H9 (cell line): ENCODE measurements at regions not wholly inside any gene's neighbourhood (a gene's known extent, or its start where the extent isn't known, plus 50 kb on each side); places are given as distances from the start of the nearest gene placed in this dataset.

Experiments used
- DNase-seq: peaks from one replicate; pipeline ENCODE4 v3.0.0-alpha.2; 2017
- H2AFZ ChIP-seq: one replicate; pipeline ENCODE4 v1.6.1; 2013; ENCODE audit warnings: mild to moderate bottlenecking, low read length, control low read depth, moderate library complexity
- H2AK5ac ChIP-seq: 2 replicates; pipeline ENCODE4 v1.6.1; 2013; ENCODE audit warnings: low read length, control low read depth, mixed read lengths; ENCODE audit not compliant: insufficient read length
- H2BK120ac ChIP-seq: one replicate; pipeline ENCODE4 v1.6.1; 2013; ENCODE audit warnings: low read depth, mild to moderate bottlenecking, low read length, control low read depth, inconsistent platforms; ENCODE audit not compliant: poor library complexity, severe bottlenecking
- H2BK12ac ChIP-seq: 2 replicates; pipeline ENCODE4 v1.6.1; 2013; ENCODE audit warnings: low read length, control low read depth, mixed read lengths, low read depth; ENCODE audit not compliant: insufficient read length
- H2BK15ac ChIP-seq: 2 replicates; pipeline ENCODE4 v1.6.1; 2013; ENCODE audit warnings: low read depth, low read length, control low read depth
- H2BK20ac ChIP-seq: one replicate; pipeline ENCODE4 v1.6.1; 2013; ENCODE audit warnings: low read depth, mild to moderate bottlenecking, low read length, control low read depth, inconsistent platforms; ENCODE audit not compliant: poor library complexity, severe bottlenecking
- H2BK5ac ChIP-seq: 2 replicates; pipeline ENCODE4 v1.6.1; 2013; ENCODE audit warnings: low read length, control low read depth, mixed read lengths; ENCODE audit not compliant: insufficient read length
- H3K14ac ChIP-seq: 2 replicates; pipeline ENCODE4 v1.6.1; 2013; ENCODE audit warnings: low read length, control low read depth; ENCODE audit not compliant: insufficient read depth
- H3K18ac ChIP-seq: 2 replicates; pipeline ENCODE4 v1.6.1; 2013; ENCODE audit warnings: low read depth, mild to moderate bottlenecking, mixed read lengths, low read length, control low read depth; ENCODE audit not compliant: insufficient read length
- H3K23ac ChIP-seq: 2 replicates; pipeline ENCODE4 v1.6.1; 2013; ENCODE audit warnings: low read length, control low read depth, mixed read lengths, low read depth; ENCODE audit not compliant: insufficient read length
- H3K23me2 ChIP-seq: 2 replicates; pipeline ENCODE4 v1.6.1; 2013; ENCODE audit warnings: low read depth, mild to moderate bottlenecking, mixed read lengths, low read length, control low read depth; ENCODE audit not compliant: insufficient read length, poor library complexity, severe bottlenecking
- H3K27ac ChIP-seq: 2 replicates; pipeline ENCODE4 v1.5.1; 2013; ENCODE audit warnings: low read length, control low read depth, mixed read lengths, low read depth; ENCODE audit not compliant: insufficient read length
- H3K27me3 ChIP-seq: 2 replicates; pipeline ENCODE4 v1.6.1; 2013; ENCODE audit warnings: low read length, control low read depth, inconsistent platforms; ENCODE audit not compliant: insufficient read depth
- H3K4ac ChIP-seq: 2 replicates; pipeline ENCODE4 v1.6.1; 2013; ENCODE audit warnings: low read depth, mild to moderate bottlenecking, control low read depth, inconsistent platforms, low read length, moderate library complexity
- H3K4me1 ChIP-seq: 2 replicates; pipeline ENCODE4 v1.6.1; 2013; ENCODE audit warnings: low read length, control low read depth, inconsistent platforms; ENCODE audit not compliant: insufficient read depth
- H3K4me2 ChIP-seq: 2 replicates; pipeline ENCODE4 v1.6.1; 2013; ENCODE audit warnings: low read length, control low read depth, mixed read lengths; ENCODE audit not compliant: insufficient read length, insufficient read depth
- H3K56ac ChIP-seq: 2 replicates; pipeline ENCODE4 v1.6.1; 2013; ENCODE audit warnings: low read depth, mild to moderate bottlenecking, mixed read lengths, low read length, control low read depth; ENCODE audit not compliant: insufficient read length
- H3K79me1 ChIP-seq: 2 replicates; pipeline ENCODE4 v1.6.1; 2013; ENCODE audit warnings: low read depth, mild to moderate bottlenecking, moderate library complexity, low read length, control low read depth, inconsistent platforms; ENCODE audit not compliant: insufficient read depth, poor library complexity, severe bottlenecking
- H3K79me2 ChIP-seq: 2 replicates; pipeline ENCODE4 v1.6.1; 2013; ENCODE audit warnings: low read length, control low read depth, inconsistent platforms; ENCODE audit not compliant: insufficient read depth
- H3K9ac ChIP-seq: 2 replicates; pipeline ENCODE4 v1.6.1; 2013; ENCODE audit warnings: low read length, control low read depth, mixed read lengths; ENCODE audit not compliant: insufficient read length; ENCODE audit errors: extremely low read depth
- H3K9me3 ChIP-seq: one replicate; pipeline ENCODE4 v1.6.1; 2013; ENCODE audit warnings: low read depth, low read length, inconsistent platforms; ENCODE audit not compliant: control insufficient read depth
- H3T11ph ChIP-seq: one replicate; pipeline ENCODE4 v1.6.1; 2013; ENCODE audit warnings: mild to moderate bottlenecking, low read length, control low read depth, inconsistent platforms
- H4K20me1 ChIP-seq: one replicate; pipeline ENCODE4 v1.6.1; 2013; ENCODE audit not compliant: control insufficient read depth, insufficient read length, insufficient read depth
- H4K5ac ChIP-seq: 2 replicates; pipeline ENCODE4 v1.6.1; 2013; ENCODE audit warnings: low read depth, mild to moderate bottlenecking, mixed read lengths, low read length, control low read depth; ENCODE audit not compliant: insufficient read length
- H4K8ac ChIP-seq: replicated peaks from 2 replicates; pipeline ENCODE4 v1.6.1; 2013; ENCODE audit warnings: low read length, control low read depth, mixed read lengths, low read depth; ENCODE audit not compliant: insufficient read length
- H4K91ac ChIP-seq: 2 replicates; pipeline ENCODE4 v1.6.1; 2013; ENCODE audit warnings: low read depth, mild to moderate bottlenecking, moderate library complexity, mixed read lengths, low read length, control low read depth; ENCODE audit not compliant: insufficient read length
- H3K27ac Mint-ChIP-seq, 3 experiments: 2 replicates in 2 of 3; 3 replicates in 1 of 3; pipeline ENCODE4 v1.8.0; 2020 to 2021; ENCODE audit warnings: mixed read lengths in 3 of 3, mild to moderate bottlenecking in 1 of 3, moderate library complexity in 1 of 3
- H3K27me3 Mint-ChIP-seq: 2 replicates; pipeline ENCODE4 v1.8.0; 2021; ENCODE audit warnings: low read depth, mild to moderate bottlenecking, moderate library complexity, mixed read lengths
- H3K36me3 Mint-ChIP-seq, 3 experiments: 2 replicates in 2 of 3; 3 replicates in 1 of 3; pipeline ENCODE4 v1.8.0; 2020 to 2021; ENCODE audit warnings: low read depth in 3 of 3, mixed read lengths in 3 of 3; ENCODE audit not compliant: insufficient read depth in 1 of 3
- H3K4me1 Mint-ChIP-seq, 2 experiments: 2 replicates each; pipeline ENCODE4 v1.8.0; 2020; ENCODE audit warnings: mixed read lengths in 2 of 2
- H3K4me3 Mint-ChIP-seq, 2 experiments: 2 replicates in 1 of 2; 3 replicates in 1 of 2; pipeline ENCODE4 v1.8.0; 2020 to 2021; ENCODE audit warnings: mild to moderate bottlenecking in 2 of 2, mixed read lengths in 2 of 2, moderate library complexity in 1 of 2
- H3K9me3 Mint-ChIP-seq, 2 experiments: 2 replicates in 1 of 2; 3 replicates in 1 of 2; pipeline ENCODE4 v1.8.0; 2020; ENCODE audit warnings: mild to moderate bottlenecking in 2 of 2, mixed read lengths in 2 of 2, moderate library complexity in 1 of 2
- WGBS: extraction: QIAGEN DNeasy Blood & Tissue Kit; methylation state at CpG from one replicate; pipeline ENCODE4 v1.1.7; 2013; ENCODE audit warnings: missing lambda C conversion rate, low lambda C conversion rate, mixed read lengths; ENCODE audit not compliant: insufficient read length; ENCODE audit errors: extremely low coverage; 5-methylcytosine and 5-hydroxymethylcytosine counted together
- TF ChIP-seq, protein P1 (sequence below): fragments of 200-600 bp; sonication (generic); conservative IDR thresholded peaks from 3 replicates; pipeline ENCODE4 v1.8.0; 2021; ENCODE audit warnings: antibody characterized with exemption, mild to moderate bottlenecking

DNA sequence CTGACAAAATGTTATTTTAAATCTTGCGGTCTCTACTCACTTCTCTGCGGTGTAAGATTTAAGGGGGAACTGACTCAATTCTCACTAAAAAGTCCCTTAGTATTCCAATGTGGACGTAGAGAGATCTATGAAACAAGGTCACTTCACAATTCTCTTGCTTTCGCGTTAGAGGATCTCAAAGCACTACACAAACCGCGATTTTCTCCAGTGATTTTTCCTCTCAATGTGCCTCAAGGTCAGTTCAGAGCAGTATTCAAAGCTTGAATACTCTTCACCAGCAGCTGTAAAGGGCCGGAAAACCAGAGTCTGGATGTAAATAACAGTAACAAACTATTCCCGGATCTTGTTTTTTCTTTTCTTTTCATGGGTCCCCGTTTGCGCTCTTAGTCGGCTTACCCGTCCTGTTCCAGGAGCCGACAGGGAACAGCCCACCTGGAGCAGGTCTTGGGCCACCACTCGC is 128.2 kb downstream of the TMEM161B start:
- H3T11ph ChIP-seq: no peak overlapping the region
- no peak overlapping the region for H3K14ac ChIP-seq
- no peak overlapping the region for H2BK12ac ChIP-seq
- H3K9me3 ChIP-seq: no peaks in the 10 kb centered on the region
- no CpG with 5 or more reads among the region's 15 CpGs for WGBS
- H3K23ac ChIP-seq: no peak overlapping the region
- Mint-ChIP-seq H3K9me3 (no peaks in the 10 kb centered on the region; a peak in 2 of 5 replicates), H3K27ac (no peak overlapping the region), H3K4me3 (no peak overlapping the region), H3K27me3 (peaks cover 5% of the 10 kb centered on the region; the same call in 1 of the 2 replicates), H3K4me1 (peaks cover 0 to 14% of the 10 kb centered on the region in 2 experiments; a peak in 3 of 4 replicates), H3K36me3 (no peaks in the 10 kb centered on the region)
- no peak overlapping the region for H2AK5ac ChIP-seq
- H3K4ac ChIP-seq: no peak overlapping the region
- H3K4me1 ChIP-seq: peaks cover 4% of the 10 kb centered on the region; the same call in 1 of the 2 replicates
- no peak overlapping the region for H2BK20ac ChIP-seq
- no peak overlapping the region for H3K56ac ChIP-seq
- H3K9ac ChIP-seq: peak overlapping the region; percentile 36
- no peak overlapping the region for H3K27ac ChIP-seq
- no peaks in the 10 kb centered on the region for H3K79me1 ChIP-seq
- peak overlapping the region; percentile 65 for H2AFZ ChIP-seq
- no peak overlapping the region for H2BK15ac ChIP-seq
- no peak overlapping the region for H3K18ac ChIP-seq
- H2BK5ac ChIP-seq: no peak overlapping the region
- no peak overlapping the region for H2BK120ac ChIP-seq
- peak overlapping the region; percentile 98 for H3K4me2 ChIP-seq
- no peak overlapping the region for H4K91ac ChIP-seq
- DNase-seq: peak; percentile 91
- H3K23me2 ChIP-seq: peaks cover 15% of the 10 kb centered on the region
- TF ChIP-seq, protein P1, sequence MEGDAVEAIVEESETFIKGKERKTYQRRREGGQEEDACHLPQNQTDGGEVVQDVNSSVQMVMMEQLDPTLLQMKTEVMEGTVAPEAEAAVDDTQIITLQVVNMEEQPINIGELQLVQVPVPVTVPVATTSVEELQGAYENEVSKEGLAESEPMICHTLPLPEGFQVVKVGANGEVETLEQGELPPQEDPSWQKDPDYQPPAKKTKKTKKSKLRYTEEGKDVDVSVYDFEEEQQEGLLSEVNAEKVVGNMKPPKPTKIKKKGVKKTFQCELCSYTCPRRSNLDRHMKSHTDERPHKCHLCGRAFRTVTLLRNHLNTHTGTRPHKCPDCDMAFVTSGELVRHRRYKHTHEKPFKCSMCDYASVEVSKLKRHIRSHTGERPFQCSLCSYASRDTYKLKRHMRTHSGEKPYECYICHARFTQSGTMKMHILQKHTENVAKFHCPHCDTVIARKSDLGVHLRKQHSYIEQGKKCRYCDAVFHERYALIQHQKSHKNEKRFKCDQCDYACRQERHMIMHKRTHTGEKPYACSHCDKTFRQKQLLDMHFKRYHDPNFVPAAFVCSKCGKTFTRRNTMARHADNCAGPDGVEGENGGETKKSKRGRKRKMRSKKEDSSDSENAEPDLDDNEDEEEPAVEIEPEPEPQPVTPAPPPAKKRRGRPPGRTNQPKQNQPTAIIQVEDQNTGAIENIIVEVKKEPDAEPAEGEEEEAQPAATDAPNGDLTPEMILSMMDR: no peak
- H4K20me1 ChIP-seq: no peaks in the 10 kb centered on the region
- peaks cover 41% of the 10 kb centered on the region for H3K27me3 ChIP-seq
- H4K5ac ChIP-seq: no peak overlapping the region
- no peaks in the 10 kb centered on the region for H3K79me2 ChIP-seq
- H4K8ac ChIP-seq: no peak overlapping the region
